ENCODE measurements at regions not wholly inside any gene's neighbourhood (a gene's known extent, or its start where the extent isn't known, plus 50 kb on each side); places are given as distances from the start of the nearest gene placed in this dataset.

DNA sequence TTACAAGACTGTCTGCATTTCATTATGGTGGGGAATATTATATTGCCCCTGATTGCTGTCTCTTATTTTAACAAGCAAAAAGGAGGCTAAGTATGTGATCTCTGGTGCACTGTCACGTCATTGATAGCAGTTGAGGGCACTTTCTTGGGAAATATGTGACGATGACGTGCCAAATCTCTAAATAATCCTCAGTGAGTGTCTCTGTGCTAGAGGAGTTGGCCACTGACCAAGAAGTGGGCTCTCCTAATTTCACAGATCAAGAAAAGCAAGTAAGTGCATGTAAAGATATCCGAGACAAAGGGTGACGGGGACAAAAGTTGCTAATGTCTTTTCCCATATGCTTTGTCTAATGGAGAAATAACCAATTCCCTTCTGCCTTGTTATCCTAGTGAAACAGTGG is 487.4 kb upstream of the TENM3 start:
- in situ Hi-C loops (cut with MboI; ENCODE audit: low pct_unique_long_range_greater_than_20kb in 2 of 9, low sequenced_read_pairs in 9 of 9, unreplicated experiment in 9 of 9) = no loop called here
- WGBS, 10 experiments = 6 to 100% (median 95%) methylated on average over 1 to 5 of the region's 5 CpGs
- Histone ChIP-seq H3K4me1 (replicated peaks in 1 of 2) (peaks cover 25 to 30% of the 10 kb centered on the region in 2 donors), H3K4me3 (no peak overlapping the region), H3K27ac (no peak overlapping the region)
- no peak for ATAC-seq (replicated peaks in 6 of 8)

DNA sequence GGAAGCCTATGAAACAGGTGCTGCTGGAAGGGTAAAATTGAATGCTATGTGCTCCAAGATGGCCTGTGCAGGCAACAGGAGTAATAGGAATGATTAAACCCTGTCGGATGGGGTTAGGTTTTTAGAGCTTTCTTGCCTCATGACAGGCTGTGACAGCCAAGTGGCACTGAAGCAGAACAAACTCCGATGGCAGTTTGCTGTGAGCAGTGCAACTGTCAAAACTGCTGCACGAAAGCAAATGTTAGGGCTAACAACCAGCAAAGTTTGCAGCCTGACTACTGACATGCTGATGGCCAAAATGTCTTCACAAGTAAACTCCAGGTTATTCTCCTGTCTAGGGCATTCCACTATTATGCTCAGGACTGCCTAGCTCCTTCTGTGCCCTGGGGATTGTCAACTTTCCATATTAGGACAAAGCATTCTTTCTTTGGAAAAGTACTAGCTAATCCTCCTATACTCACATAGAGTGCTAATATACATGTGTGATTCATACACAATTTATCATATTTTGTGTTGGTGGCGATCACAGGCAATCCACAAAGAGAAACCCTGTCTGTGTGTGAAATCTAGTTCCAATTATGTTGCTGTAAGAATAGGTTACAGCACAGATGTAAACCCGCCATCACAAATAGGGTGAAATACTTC is 486.6 kb upstream of the TENM3 start:
- WGBS, 10 experiments = 0 to 70% (median 61%) methylated on average over 2 to 5 of the region's 5 CpGs; no CpG with 5 or more reads in 3 of the 10 experiments
- in situ Hi-C loops (cut with MboI; ENCODE audit: low pct_unique_long_range_greater_than_20kb in 2 of 9, low sequenced_read_pairs in 9 of 9, unreplicated experiment in 9 of 9) = no loop called here
- Histone ChIP-seq H3K4me3 (no peak overlapping the region), H3K4me1 (replicated peaks in 1 of 2) (peaks cover 25 to 30% of the 10 kb centered on the region in 2 donors), H3K27ac (no peak overlapping the region)
- ATAC-seq (replicated peaks in 6 of 8) = peak; percentile 40 to 82 (median 61)

DNA sequence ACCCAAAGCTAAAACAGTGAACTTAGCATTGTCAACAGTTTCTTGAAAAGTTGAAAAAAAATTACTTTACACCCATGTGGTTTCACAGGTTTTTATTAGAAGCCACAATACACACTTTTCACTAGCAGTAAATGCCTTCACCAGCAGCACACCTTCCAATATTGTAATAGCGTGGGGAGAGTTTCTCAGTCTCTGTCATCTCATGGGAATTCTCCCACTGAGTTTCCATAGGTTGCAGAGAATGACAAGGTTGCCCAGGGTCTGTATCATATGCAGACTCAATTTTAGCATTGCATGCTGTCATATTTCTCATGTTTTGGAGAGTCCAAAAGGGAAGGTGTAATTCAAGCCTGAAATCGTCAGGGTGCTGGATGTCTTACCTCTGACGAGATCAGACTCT is 486.1 kb upstream of the TENM3 start:
- H3K4me1 ChIP-seq (replicated peaks in 1 of 2) = peaks cover 25 to 30% of the 10 kb centered on the region in 2 donors
- ATAC-seq (replicated peaks in 6 of 8) = peak in 5 of 8 experiments; percentile 14 to 31 (median 24)
- 0 to 100% (median 57%) methylated on average over 1 to 3 of the region's 3 CpGs; no CpG with 5 or more reads in 1 of the 10 experiments for WGBS, 10 experiments
- in situ Hi-C loops (cut with MboI; ENCODE audit: low pct_unique_long_range_greater_than_20kb in 2 of 9, low sequenced_read_pairs in 9 of 9, unreplicated experiment in 9 of 9) = no loop called here
- no peak overlapping the region for H3K27ac ChIP-seq
- no peak overlapping the region for H3K4me3 ChIP-seq

DNA sequence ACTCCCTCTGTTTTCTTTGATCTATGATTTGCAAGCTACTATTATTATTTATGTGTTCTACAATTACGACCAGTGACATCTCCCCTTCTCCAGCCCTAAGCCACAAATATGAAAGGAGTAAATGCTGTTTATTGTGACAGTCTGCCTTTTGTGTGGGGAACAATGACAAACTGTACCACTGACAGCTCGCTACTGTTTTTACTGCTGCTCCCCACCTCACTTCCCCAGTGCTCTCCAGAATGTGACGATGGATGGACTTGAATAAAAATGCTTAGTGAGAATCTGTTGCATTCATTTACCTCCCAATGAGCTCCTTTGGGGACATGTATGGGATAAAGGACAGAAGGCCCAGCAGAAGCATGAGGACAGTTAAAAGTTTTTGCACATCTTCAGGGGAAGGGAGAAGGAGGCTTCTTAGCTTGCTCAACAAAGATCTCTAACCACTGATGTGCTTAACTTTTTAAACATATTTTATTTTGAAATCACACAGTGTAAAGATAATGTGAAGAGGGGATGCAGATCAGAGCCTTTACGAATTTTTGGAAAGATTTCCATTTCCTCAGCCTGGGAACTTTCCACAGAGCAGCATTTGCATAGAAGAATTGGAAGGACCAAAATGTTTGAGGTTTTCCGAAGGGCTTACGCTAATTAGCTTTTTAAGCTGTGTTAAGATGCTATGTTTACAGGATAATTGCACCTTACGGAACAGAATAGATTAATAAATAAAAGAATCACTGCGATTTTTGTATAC is 485.1 kb upstream of the TENM3 start:
- 16 to 85% (median 61%) methylated on average over 2 to 8 of the region's 8 CpGs for WGBS, 10 experiments
- Histone ChIP-seq H3K27ac (no peak overlapping the region), H3K4me3 (no peak overlapping the region), H3K4me1 (replicated peaks in 1 of 2) (peaks cover 25 to 30% of the 10 kb centered on the region in 2 donors)
- peak in 5 of 8 experiments; percentile 40 to 79 (median 77) for ATAC-seq (replicated peaks in 6 of 8)
- in situ Hi-C loops (cut with MboI; ENCODE audit: low pct_unique_long_range_greater_than_20kb in 2 of 9, low sequenced_read_pairs in 9 of 9, unreplicated experiment in 9 of 9) = no loop called here

DNA sequence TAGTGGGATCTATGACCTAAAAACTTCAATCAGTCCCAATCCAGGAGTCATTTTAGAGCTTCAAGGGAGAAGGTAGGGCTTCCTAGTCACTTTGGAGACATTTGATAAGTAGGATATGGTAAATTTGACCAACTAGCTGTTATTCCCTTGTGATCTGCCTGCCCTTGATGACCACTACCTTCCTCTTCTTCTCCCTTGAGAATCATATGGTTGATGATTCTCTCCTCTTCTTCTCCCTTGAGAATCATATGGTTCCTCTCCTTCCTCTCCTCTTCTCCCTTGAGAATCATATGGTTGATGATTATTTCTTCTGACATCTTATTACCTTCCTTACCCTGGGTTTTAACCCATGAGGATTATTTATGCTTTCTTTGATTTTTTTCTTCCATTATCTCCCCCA is 482.6 kb upstream of the TENM3 start:
- peaks cover 25 to 27% of the 10 kb centered on the region in 2 donors for H3K4me1 ChIP-seq (replicated peaks in 1 of 2)
- in situ Hi-C loops (cut with MboI; ENCODE audit: low pct_unique_long_range_greater_than_20kb in 2 of 9, low sequenced_read_pairs in 9 of 9, unreplicated experiment in 9 of 9) = no loop called here
- no peak overlapping the region for H3K4me3 ChIP-seq
- no peak overlapping the region for H3K27ac ChIP-seq
- no peak for ATAC-seq (replicated peaks in 6 of 8)

DNA sequence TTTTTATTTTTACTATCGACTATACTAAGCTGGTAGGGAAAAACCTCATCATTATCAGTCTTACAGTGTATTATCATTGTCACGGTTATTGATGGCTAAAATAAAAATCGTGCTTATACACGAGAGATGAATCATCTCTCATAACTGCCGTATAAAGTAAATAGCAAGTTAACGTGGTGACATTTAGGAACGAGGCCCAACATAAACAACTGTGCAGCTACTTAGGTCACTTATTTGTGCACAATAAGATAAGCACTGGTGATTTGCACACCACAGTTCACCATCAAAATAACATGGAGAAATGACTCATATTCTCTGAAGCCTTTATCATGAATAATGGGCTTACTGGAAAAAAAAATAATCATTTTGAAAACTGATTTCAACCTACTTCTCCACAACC is 482.0 kb upstream of the TENM3 start:
- peak in 6 of 8 experiments; percentile 19 to 64 (median 43) for ATAC-seq (replicated peaks in 6 of 8)
- H3K27ac ChIP-seq = no peak overlapping the region
- H3K4me3 ChIP-seq = no peak overlapping the region
- in situ Hi-C loops (cut with MboI; ENCODE audit: low pct_unique_long_range_greater_than_20kb in 2 of 9, low sequenced_read_pairs in 9 of 9, unreplicated experiment in 9 of 9) = no loop called here
- WGBS, 10 experiments = 19 to 99% (median 80%) methylated on average over 3 to 7 of the region's 7 CpGs; no CpG with 5 or more reads in 1 of the 10 experiments
- H3K4me1 ChIP-seq (replicated peaks in 1 of 2) = peaks cover 24 to 25% of the 10 kb centered on the region in 2 donors

DNA sequence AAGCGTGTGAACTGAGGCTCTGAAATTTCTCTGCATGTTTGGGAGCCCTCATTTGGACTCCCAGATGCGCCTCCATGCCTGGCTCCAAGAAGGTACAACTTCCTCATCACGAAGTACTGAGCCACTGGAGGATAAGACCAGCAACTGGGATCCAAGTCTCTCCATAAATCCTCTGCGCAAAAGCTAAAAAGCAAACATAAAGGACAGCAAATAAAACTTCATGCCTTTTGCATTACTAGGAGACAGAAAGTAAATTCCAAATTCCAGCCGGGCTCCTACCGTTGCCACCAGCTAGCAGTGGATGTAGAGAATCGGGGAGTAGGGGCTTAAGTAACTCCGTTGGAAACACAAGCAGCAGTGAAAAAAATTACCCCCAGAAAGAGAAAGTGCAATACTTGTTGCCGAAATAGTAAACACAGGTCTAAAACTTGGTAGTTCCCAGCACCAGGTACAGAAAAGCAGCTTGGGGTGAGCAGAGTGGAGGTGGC is 477.1 kb upstream of the TENM3 start:
- H3K4me3 ChIP-seq = no peak overlapping the region
- no peaks in the 10 kb centered on the region for H3K4me1 ChIP-seq (replicated peaks in 1 of 2)
- ATAC-seq (replicated peaks in 6 of 8) = peak in 3 of 8 experiments; percentile 31 to 97 (median 42)
- no peak overlapping the region for H3K27ac ChIP-seq
- in situ Hi-C loops (cut with MboI; ENCODE audit: low pct_unique_long_range_greater_than_20kb in 2 of 9, low sequenced_read_pairs in 9 of 9, unreplicated experiment in 9 of 9) = no loop called here
- WGBS, 10 experiments = 16 to 100% (median 79%) methylated on average over 1 to 9 of the region's 9 CpGs

DNA sequence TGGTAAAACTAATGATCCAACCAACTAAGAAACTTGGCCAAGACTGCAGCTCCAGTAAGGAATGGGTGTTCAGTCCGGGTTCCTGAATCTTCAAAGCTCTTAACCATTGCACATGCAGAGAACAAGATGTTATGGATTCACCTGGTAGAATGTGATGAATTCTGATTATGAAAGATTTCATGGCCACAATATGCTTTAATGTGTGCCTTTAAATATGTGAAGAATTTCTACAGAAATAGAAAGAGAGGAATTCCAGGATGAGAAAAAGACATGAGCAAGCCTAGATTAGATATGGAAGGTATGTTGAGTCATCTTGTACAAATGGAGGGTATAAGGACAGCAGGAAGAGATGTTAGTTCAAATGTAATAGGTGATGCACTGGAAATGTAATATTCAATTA is 472.2 kb upstream of the TENM3 start:
- H3K4me3 ChIP-seq = no peak overlapping the region
- no peaks in the 10 kb centered on the region for H3K4me1 ChIP-seq (replicated peaks in 1 of 2)
- ATAC-seq (replicated peaks in 6 of 8) = no peak
- no peak overlapping the region for H3K27ac ChIP-seq
- in situ Hi-C loops (cut with MboI; ENCODE audit: low pct_unique_long_range_greater_than_20kb in 2 of 9, low sequenced_read_pairs in 9 of 9, unreplicated experiment in 9 of 9) = no loop called here
- WGBS, 10 experiments = 0 to 100% (median 80%) methylated on average over 1 of the region's 1 CpG; no CpG with 5 or more reads in 5 of the 10 experiments

DNA sequence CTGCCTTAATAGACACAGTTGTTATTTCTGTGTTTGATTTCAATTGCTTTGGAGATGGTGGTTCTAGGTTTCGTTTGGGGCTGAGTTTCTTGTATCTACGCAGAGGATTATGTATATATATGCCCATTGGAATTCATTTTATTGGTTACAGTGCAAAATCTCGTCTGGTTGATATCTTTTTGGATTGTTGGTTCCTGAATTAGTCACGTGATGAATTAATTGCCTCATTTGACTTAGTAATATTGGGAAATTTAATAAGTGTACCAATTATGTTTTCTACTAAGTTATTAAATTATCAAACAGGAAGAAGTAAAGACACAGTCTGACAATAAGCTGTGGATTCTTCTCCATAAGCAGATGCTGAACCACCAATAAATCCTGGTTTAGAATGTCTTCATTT is 467.9 kb upstream of the TENM3 start:
- WGBS, 10 experiments = 0 to 98% (median 92%) methylated on average over 2 to 4 of the region's 4 CpGs; no CpG with 5 or more reads in 2 of the 10 experiments
- in situ Hi-C loops (cut with MboI; ENCODE audit: low pct_unique_long_range_greater_than_20kb in 2 of 9, low sequenced_read_pairs in 9 of 9, unreplicated experiment in 9 of 9) = no loop called here
- no peak overlapping the region for H3K4me3 ChIP-seq
- no peak for ATAC-seq (replicated peaks in 6 of 8)
- no peaks in the 10 kb centered on the region for H3K4me1 ChIP-seq (replicated peaks in 1 of 2)
- H3K27ac ChIP-seq = no peak overlapping the region

DNA sequence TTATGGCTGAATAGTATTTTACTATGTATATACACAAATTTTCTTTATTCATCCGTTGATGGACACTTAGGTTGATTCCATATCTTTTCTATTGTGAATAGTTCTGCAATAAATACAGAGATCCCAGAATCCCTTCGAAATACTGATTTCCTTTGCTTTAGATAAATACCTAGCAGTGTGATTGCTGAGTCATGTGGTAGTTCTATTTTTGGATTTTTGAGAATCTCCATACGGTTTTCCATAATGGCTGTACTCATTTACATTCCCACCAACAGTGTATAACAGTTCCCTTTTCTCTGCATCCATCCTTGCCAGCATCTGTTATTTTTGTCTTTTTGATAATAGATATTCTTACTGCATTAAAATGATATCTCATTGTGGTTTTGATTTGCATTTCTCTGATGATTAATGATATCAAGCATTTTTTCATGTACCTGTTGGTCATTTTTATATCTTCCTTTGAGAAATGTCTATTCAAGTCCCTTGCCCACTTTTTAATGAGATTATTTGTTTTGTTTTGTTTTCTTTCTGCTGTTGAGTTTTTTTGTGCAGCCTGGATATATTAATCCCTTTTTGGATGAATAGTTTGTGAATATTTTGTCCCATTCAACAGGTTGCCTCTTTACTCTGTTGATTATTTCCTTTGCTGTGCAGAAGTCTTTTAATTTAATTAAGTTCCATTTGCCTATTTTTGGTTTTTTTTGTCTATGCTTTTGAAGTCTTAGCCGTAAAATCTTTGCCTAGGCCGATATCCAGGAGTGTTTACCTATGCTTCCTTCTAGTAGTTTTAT is 466.7 kb upstream of the TENM3 start:
- H3K27ac ChIP-seq = no peak overlapping the region
- H3K4me1 ChIP-seq (replicated peaks in 1 of 2) = no peaks in the 10 kb centered on the region
- ATAC-seq (replicated peaks in 6 of 8) = peak in 3 of 8 experiments; percentile 41 to 62 (median 47)
- in situ Hi-C loops (cut with MboI; ENCODE audit: low pct_unique_long_range_greater_than_20kb in 2 of 9, low sequenced_read_pairs in 9 of 9, unreplicated experiment in 9 of 9) = no loop called here
- 30 to 100% (median 86%) methylated on average over 2 to 5 of the region's 5 CpGs for WGBS, 10 experiments
- H3K4me3 ChIP-seq = no peak overlapping the region

DNA sequence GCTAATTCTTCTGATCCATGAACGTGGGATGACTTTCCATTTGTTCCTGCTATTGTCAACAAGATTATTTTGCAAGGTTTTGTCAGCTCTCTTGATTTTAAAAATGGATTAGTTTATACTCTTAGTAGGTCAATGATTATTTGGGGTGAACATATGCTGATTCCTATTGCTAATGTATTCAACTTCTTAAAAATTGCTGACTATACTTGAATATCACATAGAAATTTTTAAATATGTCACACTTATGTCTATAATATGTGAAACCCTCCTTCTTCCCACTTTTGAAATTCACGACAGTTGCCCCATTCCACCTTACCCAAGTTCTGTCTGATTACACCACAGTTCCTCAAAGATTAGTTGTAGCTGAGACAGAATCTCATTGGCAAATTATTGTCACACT is 465.7 kb upstream of the TENM3 start:
- H3K4me1 ChIP-seq (replicated peaks in 1 of 2) = no peaks in the 10 kb centered on the region
- ATAC-seq (replicated peaks in 6 of 8) = no peak
- WGBS, 10 experiments = 3 to 100% (median 80%) methylated on average over 1 to 2 of the region's 2 CpGs; no CpG with 5 or more reads in 2 of the 10 experiments
- in situ Hi-C loops (cut with MboI; ENCODE audit: low pct_unique_long_range_greater_than_20kb in 2 of 9, low sequenced_read_pairs in 9 of 9, unreplicated experiment in 9 of 9) = no loop called here
- no peak overlapping the region for H3K27ac ChIP-seq
- H3K4me3 ChIP-seq = no peak overlapping the region

DNA sequence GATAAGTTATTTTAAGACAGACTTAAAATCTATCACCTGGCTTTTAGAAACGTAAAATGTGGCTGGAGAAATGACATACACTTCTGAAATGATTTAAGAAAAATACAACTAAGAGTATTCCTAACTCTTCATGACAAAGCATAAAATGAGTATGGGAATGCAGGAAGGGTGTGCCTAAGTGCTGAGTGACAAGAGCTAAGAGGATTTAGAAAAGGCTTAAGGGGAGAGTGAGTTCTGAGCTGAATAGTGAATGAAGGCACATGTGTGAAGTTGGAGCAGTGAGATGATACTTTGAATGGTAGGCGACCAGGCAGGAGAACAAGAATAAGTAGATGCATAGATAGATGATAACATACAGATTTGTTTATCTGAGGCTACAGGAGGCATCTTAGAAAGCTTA is 458.3 kb upstream of the TENM3 start:
- Histone ChIP-seq H3K4me1 (replicated peaks in 1 of 2) (no peaks in the 10 kb centered on the region), H3K4me3 (no peak overlapping the region), H3K27ac (no peak overlapping the region)
- in situ Hi-C loops (cut with MboI; ENCODE audit: low pct_unique_long_range_greater_than_20kb in 2 of 9, low sequenced_read_pairs in 9 of 9, unreplicated experiment in 9 of 9) = no loop called here
- peak in 2 of 8 experiments; percentile 55 to 92 for ATAC-seq (replicated peaks in 6 of 8)
- 0 to 100% (median 50%) methylated on average over 1 to 2 of the region's 2 CpGs; no CpG with 5 or more reads in 1 of the 10 experiments for WGBS, 10 experiments

DNA sequence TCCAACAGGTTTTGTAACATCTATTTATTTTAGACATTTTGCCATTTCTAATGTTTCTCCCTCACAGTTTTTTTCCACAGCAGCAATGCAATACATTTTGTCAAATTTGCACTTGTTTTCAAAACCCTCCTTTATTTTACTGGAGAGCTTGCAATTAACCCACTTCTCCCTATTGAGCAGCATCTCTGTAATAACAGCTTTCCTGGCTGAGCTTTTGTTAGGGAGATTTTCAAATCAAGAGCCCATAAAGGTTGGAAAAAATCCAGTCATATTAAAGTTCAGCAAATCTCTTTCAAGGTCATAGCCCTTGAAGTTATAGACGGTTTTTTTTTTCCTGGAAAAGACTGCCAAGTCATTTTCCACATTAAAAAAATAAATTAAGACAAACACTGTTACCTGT is 450.6 kb upstream of the TENM3 start:
- no peak overlapping the region for H3K27ac ChIP-seq
- 0 to 75% (median 27%) methylated on average over 1 of the region's 1 CpG; no CpG with 5 or more reads in 2 of the 10 experiments for WGBS, 10 experiments
- no peak overlapping the region for H3K4me3 ChIP-seq
- ATAC-seq (replicated peaks in 6 of 8) = no peak
- in situ Hi-C loops (cut with MboI; ENCODE audit: low pct_unique_long_range_greater_than_20kb in 2 of 9, low sequenced_read_pairs in 9 of 9, unreplicated experiment in 9 of 9) = no loop called here
- H3K4me1 ChIP-seq (replicated peaks in 1 of 2) = peaks cover 7 to 12% of the 10 kb centered on the region in 2 donors
